Ureter (tissue), 1 donor: ENCODE measurements at regions not wholly inside any gene's neighbourhood (a gene's known extent, or its start where the extent isn't known, plus 50 kb on each side); places are given as distances from the start of the nearest gene placed in this dataset.
A peak's percentile ranks its signal among the peaks of the same experiment; 100 is the strongest.

Source experiments
- DNase-seq: peaks from one replicate; pipeline ENCODE4 v3.0.0-alpha.2; 2020; ENCODE audit warnings: low spot score
- donor health status: DM: yes; HTN: yes; CAD: no.

DNA sequence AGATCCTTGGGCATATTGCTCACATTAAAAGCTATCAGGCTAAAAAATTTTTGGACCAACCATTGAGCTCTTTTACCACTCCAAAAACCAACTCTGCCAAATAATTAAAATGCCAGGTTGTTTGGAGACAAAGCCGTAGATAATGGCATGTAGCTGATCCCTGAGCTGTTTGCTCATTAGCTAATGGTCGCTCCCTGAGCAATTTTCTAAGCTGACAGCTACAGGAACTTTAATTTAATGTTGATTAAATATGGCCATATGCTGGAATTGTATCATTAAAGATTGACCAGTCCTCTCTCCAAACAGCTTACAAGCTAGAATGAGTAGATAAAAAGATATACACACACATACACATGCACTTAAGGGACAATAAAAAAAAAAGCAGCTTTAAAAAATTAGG is 216.2 kb upstream of the ARHGAP20 start:
- DNase-seq: no peak

DNA sequence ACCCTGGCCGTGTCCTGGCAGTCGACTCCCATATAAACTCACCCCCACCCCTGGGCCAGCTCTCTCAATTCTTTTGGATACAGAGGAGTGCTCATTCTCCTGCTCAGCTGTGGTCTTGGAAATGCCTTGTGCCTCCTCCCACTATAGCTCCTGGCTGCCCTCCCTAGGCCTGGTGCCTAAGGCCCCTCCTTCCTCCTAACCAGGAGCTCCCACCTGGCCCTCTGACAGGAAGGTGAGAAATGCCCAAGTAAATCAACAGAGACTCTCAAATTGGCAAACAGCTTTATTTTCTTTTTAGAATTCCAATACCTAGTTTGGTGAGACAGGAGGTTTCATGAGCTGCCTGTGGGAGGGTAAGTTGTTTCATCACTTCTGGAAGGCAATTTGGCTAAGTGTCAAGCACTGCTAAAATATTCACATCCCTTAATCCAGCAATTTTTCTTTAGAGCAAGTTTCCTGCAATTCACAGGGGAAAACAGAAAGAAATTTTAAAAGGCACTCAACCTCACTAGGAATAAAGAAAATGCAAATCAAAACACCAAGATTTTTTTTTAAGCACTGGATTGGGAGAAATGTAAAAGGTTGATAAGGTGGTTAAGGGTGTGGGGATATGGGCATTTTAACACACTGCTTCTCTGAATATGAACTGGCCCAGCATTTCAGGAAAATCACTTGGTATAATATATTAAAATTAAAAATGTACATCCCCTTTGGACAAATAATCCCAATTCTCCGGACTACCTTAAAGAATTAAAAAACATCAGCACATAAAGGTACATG is 209.7 kb upstream of the ARHGAP20 start:
- peak; percentile 59 for DNase-seq

DNA sequence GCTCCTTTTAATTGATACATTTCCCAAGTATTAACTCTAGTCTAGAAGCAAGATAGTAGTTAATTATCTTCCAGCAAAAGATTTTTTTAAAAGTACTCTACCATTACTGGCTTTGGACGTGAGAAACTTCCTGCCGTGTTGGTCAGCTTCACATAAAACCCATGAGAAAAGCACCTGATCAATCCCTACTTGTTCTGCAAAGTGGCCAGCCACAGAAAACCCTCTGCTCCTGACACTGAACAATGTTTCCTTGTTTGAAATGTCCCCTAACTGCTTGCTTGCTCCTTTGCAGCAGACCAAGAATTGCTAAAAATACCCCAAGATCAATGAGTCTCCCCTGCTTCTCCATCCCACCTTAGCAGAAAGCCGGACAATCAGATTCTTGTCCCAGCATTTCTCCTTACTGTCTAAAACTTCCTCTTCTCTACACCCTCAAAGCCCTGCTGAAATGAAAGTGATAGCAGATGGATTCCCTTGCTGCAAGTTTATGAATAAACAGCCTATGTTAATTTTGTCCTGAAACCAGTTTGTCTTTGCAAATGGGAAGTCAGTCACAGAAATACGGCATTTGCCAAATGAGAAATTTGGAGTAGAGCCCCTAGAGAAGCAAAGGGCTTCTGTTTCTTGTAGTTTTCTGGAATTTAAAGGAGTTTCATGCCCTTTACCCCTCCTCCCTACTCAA is 207.1 kb upstream of the ARHGAP20 start:
- no peak for DNase-seq

DNA sequence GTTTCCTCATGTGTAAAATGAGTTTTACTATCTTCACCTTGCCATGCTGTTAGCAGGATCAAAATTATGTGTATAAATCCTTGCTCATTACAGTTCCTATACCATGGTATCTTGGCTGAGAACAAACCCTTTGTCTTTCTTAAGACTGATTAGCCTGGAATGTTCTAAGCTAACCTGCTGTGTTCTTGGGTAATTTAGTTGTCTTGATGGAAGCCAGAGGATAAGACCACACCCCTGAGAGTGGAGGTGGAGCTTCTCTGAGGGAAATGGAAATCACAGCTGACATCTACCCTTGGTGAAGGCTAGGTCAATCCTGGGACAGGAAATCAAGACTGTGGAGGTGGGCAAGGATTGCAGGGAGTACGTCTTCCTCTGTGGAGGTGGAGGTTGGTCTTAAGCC is 206.1 kb upstream of the ARHGAP20 start:
- DNase-seq: no peak

DNA sequence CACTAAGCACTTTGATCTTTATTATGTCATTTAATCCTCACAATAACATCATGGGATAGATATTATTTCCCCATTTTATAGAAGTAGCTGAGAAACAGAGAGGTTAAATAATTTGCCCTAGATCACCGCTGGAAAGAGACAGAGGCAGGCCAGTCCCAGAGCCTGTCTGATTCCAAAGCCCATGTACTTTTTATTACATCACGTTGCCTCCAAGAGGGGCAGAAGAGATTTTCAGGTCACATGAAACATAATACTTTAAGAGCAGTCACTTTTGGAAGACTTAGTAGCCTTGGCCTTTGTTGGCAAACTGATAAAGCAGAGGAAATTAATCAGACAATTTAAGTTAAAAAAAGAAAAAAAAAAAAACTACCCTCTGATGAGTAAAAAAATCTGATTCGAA is 200.2 kb upstream of the ARHGAP20 start:
- DNase-seq: no peak

DNA sequence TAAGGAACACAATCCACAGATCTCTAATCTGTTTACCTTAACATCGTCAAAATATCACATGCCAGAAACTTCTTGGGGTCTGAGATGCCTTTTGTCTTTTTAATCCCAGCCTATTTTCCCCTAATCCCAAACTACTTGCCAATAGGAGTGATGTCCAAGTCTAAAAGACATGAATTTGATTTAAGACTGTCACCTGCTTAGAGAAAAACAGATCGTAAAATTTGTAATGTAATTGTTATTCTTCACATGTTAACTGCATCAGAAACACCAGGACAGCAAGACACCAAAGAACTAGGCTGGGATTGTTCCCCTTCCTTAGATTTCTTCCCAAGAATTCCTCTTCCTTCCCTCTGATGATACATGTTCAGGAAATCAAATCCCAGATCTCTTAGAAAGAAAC is 198.1 kb upstream of the ARHGAP20 start:
- DNase-seq: no peak

DNA sequence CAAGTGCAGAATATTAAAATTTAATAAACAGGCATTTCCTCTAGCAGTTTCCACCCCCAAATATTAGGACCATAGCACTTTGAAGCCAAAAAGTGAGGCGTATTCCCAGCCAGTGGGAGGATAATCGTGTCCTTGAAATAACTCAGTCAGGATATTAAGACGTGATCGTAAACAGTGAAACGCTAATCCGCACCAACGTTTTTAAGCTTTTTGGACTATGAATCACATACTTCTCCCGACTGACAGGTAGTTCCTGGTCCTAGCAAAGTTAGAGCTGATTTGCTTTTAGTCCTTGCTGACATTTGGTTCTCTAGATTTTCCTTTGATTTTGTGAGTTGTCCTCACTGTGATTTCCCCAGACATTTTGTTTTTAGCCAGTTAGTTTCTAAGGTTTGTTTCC is 197.1 kb upstream of the ARHGAP20 start:
- DNase-seq: no peak

DNA sequence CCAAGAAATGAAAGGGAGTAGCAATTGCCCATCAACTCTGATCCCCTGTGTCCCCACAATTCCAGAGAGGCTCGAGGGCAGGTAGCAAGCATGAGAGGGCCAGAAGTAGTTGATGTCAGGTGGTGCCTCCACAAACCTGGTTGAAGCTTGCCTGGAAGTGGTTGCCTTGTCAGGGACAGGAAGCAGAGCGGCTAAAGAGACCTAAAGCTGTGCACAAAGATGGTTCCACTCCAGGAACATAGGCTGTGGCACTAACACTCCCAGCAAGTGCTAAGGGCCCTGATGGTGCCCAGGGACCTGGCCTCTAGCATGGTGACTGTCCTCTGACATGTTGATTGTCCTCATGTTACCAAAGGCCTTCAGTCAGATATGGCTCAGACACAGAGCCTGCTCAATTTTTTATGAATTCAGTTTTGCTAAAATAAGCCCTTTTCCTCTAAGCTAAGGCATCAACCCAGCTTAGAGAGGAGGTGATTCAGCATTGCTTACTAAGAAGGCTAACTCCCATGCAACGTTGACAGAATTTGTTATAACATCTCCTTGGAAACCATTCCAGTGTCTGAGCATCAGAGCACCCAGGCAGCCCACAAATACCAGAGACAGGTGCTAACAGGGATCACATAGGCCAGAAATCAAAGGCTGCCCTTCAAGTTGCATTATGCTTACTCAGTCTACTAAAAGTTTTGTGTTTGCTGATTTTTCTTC is 196.3 kb upstream of the ARHGAP20 start:
- no peak for DNase-seq

DNA sequence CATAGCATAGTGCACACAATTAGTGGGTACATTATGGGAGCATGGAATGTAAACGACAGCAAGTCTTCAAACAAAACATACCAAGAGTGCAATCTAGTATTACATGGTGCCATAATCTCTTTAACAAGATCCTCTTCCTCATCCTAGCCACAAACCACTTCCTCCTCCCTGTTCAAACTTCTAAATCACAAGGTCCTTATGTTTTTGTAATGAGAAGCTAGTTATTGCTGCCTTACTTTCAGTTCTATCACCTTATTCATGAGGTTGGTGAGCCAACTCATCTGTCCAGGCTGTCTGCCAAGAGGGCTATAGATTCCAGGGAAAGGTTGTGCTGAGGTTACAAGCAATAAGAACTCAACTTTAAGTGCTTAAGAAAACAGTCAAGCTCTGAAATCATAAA is 195.4 kb upstream of the ARHGAP20 start:
- DNase-seq: no peak

DNA sequence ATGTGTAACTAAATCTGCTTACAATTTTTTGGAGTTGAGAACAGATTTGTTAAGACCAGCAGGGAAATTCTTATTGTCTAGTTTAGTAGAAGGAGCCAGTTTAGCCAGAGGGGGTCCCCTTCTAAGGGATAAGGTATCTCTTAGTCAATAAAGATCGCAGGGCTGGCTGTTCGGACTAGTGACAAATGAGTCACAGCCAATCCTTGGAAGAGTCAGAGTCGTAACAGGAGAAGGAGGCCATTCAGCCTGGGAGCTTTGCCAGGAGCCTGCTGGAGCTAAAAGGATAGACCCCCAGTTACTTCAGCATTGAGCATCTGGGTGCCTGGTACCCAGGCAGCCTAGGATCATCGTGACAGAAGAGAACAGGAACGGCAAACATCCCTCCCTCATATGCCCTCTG is 191.6 kb upstream of the ARHGAP20 start:
- DNase-seq: no peak

DNA sequence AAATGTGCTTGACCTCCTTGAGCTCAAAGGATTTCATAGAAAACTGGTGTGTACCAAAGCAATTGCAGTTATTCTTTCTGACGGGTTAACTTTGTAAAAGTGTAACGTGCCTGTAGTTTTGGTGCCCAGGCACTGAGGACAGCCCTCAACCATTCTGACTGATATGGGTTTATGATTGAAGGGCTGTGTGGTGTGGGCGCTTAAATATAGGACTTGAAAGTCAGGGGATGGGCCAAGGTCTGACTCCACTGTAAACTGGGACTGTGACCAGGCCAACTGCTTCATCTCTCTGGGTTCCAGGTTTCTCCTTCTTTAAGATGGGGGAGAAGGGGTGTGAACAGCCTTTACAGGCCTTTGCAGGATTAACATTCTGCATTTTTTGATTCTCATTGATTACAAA is 191.1 kb upstream of the ARHGAP20 start:
- no peak for DNase-seq

DNA sequence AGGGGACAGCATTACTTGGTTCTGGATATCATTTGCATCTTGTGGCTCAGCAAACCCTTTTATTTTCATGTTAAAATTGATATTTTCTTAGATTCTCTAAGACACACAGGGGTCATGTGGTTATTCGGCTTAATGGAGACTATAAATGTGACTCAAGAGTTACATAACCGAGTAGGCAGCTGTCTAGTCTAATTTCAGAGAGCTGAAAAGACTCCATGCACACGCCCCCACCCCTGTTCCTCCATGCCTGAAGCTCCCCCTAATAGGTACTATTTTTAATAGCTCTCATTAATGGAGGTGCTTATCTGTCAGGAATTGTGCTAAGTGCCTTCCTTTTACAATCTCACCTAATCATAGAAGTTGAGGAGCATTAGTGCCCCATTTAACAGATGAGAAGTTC is 189.2 kb upstream of the ARHGAP20 start:
- DNase-seq: no peak

DNA sequence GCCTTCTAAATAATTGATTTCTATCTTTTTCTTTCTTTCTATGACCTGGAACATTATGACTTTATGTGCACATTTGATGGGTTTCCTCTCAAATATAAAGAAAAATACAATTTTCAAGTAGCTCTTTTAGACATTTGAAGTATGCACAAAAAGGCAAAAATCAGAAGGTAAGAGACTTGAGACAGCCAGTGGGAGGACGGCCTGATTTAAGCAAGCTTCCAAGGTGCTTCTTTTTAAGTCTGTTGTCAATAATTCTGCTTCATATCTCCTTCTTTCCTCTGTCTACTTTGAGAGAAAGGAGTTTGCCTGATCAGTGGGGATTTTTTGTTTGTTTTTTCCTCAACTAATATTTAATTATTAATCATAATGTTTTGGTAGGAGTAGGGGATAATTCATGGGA is 188.2 kb upstream of the ARHGAP20 start:
- no peak for DNase-seq

DNA sequence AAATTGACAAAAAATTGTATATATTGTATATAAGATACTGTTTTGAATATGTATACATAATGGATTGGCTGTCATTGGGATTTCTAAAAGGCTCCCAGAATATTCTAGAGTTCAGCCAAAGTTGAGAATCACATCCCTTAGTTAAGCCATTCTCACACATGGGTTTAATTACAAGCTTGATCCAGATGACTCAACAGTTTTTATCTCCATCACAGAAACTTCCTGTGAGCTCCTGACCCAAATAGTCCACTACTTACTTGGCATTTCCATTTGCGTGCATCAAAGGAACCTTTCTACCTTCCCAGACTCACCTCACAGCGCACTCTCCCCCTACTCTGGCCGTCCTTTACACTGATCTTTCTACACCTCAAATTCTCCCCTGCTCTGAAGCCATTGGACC is 184.8 kb upstream of the ARHGAP20 start:
- no peak for DNase-seq

DNA sequence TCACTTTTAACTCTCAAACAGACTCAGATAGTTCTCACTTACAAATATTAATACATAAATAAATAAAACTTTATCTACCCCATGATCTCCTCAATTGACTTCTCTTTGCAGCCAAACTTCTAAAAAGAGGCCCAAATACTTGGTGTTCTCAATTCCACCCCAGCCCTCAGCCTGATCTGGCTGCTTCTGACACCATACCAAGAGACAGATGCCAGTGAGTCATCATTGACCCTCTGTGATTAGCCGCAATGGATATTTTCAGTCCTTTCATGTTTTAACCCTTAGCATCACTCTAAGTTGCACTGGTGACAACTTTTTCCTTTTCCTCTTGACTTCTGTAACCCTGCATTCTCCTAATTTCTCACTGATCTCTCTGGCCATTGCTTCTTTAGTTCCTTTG is 184.1 kb upstream of the ARHGAP20 start:
- DNase-seq: no peak

DNA sequence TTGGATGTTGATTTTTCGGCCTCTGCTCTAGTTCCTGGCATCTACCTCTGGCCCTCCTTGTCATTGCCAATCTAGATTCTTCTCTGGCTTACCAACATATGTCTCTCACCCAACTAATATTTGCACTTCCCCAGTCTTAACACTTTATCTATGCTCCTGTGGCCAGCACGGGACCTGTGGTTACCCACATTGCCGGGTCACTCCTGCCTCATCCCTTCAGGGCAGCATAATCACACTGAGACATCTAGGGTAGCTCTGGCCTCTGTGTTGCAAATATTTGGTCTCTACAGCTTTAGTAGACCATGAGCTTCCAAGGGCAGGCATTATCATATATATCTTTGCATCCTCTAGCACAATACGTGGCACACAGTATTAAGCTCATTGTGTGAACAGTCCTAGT is 182.0 kb upstream of the ARHGAP20 start:
- no peak for DNase-seq

DNA sequence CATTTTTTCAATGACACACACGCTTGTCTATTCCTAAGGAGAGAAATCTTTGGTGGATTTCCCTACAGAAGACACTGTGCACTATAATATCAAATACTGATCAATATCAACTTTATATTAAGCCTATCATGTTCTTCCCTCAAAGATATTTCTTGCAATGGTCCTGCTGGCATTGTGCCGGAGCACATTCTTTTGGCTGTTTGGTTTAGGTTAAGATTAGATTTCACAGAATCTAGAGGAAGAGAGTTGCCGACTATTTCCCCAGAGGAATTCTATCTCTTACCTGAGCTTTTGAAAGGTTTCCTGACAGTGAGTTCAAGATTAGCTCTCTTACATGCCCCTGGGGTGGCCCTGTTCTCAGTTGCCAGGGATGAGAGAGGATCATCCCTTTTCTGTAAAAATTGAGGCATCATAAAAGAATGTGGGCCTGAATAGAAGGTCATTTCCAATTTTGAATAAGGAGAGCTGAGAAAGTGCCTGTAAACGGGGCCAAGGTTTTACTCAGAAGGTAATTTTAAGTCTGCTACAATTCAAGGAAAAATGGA is 180.6 kb upstream of the ARHGAP20 start:
- no peak for DNase-seq

DNA sequence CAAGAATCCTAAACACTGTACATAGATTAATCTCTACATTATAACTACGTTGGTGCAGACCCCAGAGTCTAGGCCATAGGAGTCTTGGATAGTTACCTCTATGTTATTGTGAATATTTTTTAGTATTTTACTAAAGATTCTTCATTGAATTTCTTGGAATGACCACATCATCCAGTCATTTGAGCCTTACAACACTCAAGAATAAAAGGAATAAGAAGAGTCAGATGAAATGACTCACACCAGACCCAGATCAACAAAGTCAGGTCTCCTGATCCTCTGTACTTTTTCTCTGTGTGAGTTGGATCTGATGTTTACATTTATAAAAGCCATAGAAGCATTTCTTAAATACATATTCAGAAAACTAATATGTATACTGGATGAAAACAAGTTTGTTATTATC is 179.2 kb upstream of the ARHGAP20 start:
- no peak for DNase-seq

DNA sequence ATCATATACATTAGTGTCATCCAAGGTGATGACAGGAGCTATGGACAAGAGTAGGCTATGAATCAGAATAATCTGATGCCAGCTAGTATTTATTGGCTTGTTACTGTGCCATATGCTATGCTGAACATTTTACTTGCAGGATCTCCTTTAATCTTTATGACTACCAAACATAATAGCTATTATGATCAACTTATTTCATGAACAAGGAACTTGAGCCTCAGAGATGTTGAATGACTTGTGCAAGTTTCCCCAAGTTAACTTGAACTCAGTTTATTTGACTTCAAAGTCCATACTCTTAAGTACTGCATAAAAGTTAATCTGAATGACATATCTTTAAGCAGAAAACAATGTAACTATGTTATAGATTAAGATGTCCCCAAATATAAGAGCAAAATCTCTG is 178.8 kb upstream of the ARHGAP20 start:
- no peak for DNase-seq

DNA sequence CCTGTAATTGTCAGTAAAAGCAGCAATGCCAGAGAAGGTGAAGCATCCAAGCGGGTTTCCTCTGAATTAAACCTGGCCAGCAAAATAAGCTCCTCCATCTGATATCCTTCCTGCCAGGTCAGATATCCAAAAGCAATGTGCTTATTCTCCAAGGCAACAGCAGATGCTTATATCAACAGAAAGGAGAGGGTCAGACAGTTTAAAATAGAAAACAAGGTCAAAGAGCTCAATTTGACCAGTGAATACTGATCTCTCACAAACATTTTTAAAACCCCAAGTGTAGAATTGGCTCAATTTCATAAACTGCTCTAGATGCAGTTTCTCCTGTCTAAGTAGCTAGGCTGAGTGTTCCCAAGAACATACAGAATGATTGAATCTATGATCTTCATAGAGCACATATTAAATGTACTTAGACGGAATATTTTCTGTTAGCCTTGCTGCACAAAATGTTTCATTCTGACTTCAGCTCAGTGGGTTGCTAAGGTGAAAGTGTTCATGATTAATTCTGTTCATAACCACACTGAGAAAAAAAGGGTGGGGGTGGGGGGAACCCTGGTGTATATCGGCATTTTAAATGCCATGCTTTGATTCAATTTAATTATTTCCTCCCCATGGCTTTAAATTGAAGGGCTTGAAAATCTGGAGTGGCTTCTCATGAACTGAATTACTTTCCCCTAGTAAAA is 174.2 kb upstream of the ARHGAP20 start:
- DNase-seq: no peak

DNA sequence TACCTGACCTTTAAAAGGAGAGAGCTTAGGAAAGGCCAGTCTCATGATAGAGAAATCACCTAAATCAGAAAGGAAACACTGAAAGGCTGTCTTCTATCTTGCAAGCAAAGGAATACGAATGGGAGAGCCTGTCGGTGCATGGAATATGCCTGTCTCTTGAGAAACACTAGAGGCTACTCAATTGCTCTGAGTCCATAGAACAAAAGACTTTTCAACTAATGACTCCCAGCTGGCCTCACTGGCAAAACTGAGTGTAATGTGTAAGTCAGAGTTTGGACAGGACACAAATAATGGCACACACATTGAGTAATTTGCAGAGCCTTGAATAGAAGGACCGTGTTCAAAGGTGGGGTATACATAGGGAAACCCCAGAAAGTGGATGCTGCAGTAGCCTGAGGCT is 171.0 kb upstream of the ARHGAP20 start:
- no peak for DNase-seq

DNA sequence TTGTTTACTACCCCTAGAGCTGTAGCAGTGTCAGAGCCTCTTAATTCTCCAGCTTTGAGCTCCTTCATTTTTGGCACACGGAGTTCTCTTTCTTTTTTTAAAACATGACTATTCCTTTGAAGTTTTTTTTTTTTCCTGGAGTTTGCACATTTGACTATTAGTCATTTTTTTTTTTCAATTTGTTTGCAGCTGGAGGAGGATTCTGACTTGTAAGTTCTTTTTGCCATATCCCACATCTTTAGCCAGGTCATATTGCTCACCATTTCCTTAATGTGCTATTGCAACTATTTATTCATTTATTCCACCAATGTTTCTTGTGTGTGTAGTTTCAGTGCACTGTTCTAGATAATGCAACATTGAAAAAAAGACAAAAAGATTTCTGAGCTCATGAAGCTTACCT is 166.3 kb upstream of the ARHGAP20 start:
- DNase-seq: no peak
